ENCODE measurements at regions not wholly inside any gene's neighbourhood (a gene's known extent, or its start where the extent isn't known, plus 50 kb on each side); places are given as distances from the start of the nearest gene placed in this dataset.

DNA sequence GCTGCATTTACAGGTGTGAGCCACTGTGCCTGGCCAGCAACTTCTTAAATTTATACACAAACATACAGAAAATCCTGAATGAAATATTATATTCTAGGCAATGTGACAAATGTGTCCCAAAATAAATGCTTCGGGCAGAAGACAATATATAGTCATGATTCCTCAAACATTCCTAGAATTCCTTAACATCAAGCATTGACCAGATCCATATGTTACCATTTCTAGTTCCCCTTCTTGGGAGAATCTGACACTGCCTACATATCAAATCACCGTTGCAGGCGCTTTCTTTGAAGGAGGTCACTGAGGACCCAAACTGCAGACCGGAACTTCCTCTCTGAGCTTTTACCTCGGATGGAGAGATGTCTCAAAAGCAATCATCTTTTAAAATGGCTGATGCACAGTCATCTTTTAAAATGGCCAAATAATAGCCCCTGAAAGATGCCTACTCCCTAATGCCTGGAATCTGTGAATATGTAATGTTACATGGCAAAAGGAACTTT is 323.5 kb downstream of the PHF14 start:
- H3K56ac ChIP-seq (ENCODE audit: insufficient read length, low read depth, low read length), result no peak overlapping the region
- peaks cover 0 to 3% (median 0%) of the 10 kb centered on the region in 3 experiments; a peak in 1 of 7 replicates for H3K36me3 Mint-ChIP-seq (ENCODE audit: insufficient read depth in 1 of 3, low read depth in 3 of 3)
- no peak overlapping the region for H2BK15ac ChIP-seq (ENCODE audit: low read depth, low read length)
- no peaks in the 10 kb centered on the region for H4K20me1 ChIP-seq (ENCODE audit: control insufficient read depth, insufficient read depth, insufficient read length)
- no peaks in the 10 kb centered on the region for H3K79me2 ChIP-seq (ENCODE audit: insufficient read depth, low read length)
- H4K91ac ChIP-seq (ENCODE audit: insufficient read length, low read depth, low read length), result no peak overlapping the region
- no peak overlapping the region for H3K27ac ChIP-seq (ENCODE audit: insufficient read length, low read depth, low read length)
- H3K14ac ChIP-seq (ENCODE audit: insufficient read depth, low read length), result no peak overlapping the region
- no peaks in the 10 kb centered on the region for H3K9me3 ChIP-seq (ENCODE audit: control insufficient read depth, low read depth, low read length)
- WGBS (ENCODE audit: extremely low coverage, insufficient read length, low lambda C conversion rate), result no CpG with 5 or more reads among the region's 5 CpGs
- no peak overlapping the region for H3K18ac ChIP-seq (ENCODE audit: insufficient read length, low read depth, low read length)
- no peak overlapping the region for H2AK5ac ChIP-seq (ENCODE audit: insufficient read length, low read length)
- no peaks in the 10 kb centered on the region for H3K79me1 ChIP-seq (ENCODE audit: insufficient read depth, low read depth, low read length, poor library complexity, severe bottlenecking)
- H2BK12ac ChIP-seq (ENCODE audit: insufficient read length, low read depth, low read length), result no peak overlapping the region
- peaks cover 10 to 12% of the 10 kb centered on the region in 2 experiments for H3K4me1 Mint-ChIP-seq
- no peak overlapping the region for H3K4ac ChIP-seq (ENCODE audit: low read depth, low read length)
- H3T11ph ChIP-seq (ENCODE audit: low read length), result no peak overlapping the region
- no peak for DNase-seq
- H3K4me1 ChIP-seq (ENCODE audit: insufficient read depth, low read length), result no peaks in the 10 kb centered on the region
- H3K9me3 Mint-ChIP-seq, result no peaks in the 10 kb centered on the region
- H3K4me2 ChIP-seq (ENCODE audit: insufficient read depth, insufficient read length, low read length), result no peak overlapping the region
- no peak overlapping the region for H3K4me3 Mint-ChIP-seq
- H3K27ac Mint-ChIP-seq, result no peak overlapping the region
- H4K5ac ChIP-seq (ENCODE audit: insufficient read length, low read depth, low read length), result no peak overlapping the region
- no peak overlapping the region for H2BK20ac ChIP-seq (ENCODE audit: low read depth, low read length, poor library complexity, severe bottlenecking)
- no peak overlapping the region for H2AFZ ChIP-seq (ENCODE audit: low read length)
- no peaks in the 10 kb centered on the region for H3K27me3 ChIP-seq (ENCODE audit: insufficient read depth, low read length)
- no peak overlapping the region for H4K8ac ChIP-seq (replicated peaks; ENCODE audit: insufficient read length, low read depth, low read length)
- H3K23me2 ChIP-seq (ENCODE audit: insufficient read length, low read depth, low read length, poor library complexity, severe bottlenecking), result no peaks in the 10 kb centered on the region
- no peaks in the 10 kb centered on the region for H3K27me3 Mint-ChIP-seq (ENCODE audit: low read depth)
- TF ChIP-seq, protein P1, sequence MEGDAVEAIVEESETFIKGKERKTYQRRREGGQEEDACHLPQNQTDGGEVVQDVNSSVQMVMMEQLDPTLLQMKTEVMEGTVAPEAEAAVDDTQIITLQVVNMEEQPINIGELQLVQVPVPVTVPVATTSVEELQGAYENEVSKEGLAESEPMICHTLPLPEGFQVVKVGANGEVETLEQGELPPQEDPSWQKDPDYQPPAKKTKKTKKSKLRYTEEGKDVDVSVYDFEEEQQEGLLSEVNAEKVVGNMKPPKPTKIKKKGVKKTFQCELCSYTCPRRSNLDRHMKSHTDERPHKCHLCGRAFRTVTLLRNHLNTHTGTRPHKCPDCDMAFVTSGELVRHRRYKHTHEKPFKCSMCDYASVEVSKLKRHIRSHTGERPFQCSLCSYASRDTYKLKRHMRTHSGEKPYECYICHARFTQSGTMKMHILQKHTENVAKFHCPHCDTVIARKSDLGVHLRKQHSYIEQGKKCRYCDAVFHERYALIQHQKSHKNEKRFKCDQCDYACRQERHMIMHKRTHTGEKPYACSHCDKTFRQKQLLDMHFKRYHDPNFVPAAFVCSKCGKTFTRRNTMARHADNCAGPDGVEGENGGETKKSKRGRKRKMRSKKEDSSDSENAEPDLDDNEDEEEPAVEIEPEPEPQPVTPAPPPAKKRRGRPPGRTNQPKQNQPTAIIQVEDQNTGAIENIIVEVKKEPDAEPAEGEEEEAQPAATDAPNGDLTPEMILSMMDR (conservative IDR thresholded peaks at IDR 0.05), result no peak
- no peak overlapping the region for H3K23ac ChIP-seq (ENCODE audit: insufficient read length, low read depth, low read length)
- H2BK5ac ChIP-seq (ENCODE audit: insufficient read length, low read length), result no peak overlapping the region
- no peak overlapping the region for H2BK120ac ChIP-seq (ENCODE audit: low read depth, low read length, poor library complexity, severe bottlenecking)
- no peak overlapping the region for H3K9ac ChIP-seq (ENCODE audit: extremely low read depth, insufficient read length, low read length)
